Activated CD8-positive, alpha-beta memory T cell treated with anti-CD3 and anti-CD28 coated beads, Interleukin-2, amount 50 U/mL, for 48 hours (primary cell): ENCODE measurements at regions not wholly inside any gene's neighbourhood (a gene's known extent, or its start where the extent isn't known, plus 50 kb on each side); places are given as distances from the start of the nearest gene placed in this dataset.

Experiments
- DNase-seq: peaks from one replicate; pipeline ENCODE4 v3.0.0-alpha.2; 2020

DNA sequence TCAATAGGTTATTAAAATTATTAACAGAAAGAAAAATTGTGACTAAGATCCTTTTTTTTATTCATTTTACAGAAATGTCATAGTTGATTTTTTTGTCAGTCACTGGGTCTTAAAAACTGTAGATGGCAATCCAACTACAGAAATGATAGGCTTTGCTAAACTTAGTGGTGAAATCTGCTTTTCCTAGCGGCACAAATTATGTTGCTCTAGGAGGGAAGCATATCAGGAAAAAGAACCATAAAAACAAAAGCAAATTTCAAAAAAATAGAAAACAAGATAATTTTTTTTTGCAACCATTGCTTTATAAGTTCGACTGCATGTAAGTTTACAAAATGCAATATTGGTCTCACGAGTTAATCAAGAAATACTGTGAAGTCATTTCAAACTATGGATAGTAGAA, 443.5 kb upstream of the IGFBP7 start:
- no peak for DNase-seq

DNA sequence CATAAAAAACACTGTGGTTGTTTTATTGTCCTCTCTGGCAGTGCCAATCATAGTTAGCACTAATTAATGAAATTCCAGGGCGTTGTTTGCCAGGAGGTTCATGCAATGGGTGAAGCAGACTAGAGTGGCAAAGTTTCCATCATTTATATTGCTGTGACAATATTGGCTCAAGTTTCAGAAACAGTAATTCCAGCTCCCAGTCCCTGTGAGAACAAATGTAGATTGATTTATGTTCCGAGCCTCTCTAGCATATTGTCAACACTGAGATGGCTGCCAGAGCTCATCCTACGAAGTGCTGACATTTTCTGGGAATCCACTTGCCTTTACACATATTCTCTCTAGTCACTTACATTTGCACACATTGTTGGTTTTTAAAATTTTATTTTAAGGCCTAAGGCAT, 440.0 kb upstream of the IGFBP7 start:
- DNase-seq = no peak

DNA sequence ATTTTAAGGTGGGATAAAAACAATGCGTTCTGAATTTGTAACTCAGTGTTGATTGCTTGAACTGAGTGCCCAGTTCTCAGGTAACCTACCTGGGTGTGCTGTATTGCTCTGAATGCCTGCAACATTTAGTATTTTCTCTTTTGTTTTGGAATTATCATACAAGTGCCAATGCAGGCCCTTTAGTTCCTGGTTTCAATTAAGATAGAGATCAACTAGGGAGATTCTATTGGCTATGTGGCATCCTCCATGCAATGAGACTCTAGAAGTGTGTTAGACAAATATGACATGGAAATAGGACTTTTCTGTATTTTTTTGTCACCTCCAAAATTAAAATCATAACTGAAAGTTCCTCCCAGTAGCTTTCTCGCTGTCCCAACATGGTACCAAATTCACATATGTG, 438.7 kb upstream of the IGFBP7 start:
- no peak for DNase-seq

DNA sequence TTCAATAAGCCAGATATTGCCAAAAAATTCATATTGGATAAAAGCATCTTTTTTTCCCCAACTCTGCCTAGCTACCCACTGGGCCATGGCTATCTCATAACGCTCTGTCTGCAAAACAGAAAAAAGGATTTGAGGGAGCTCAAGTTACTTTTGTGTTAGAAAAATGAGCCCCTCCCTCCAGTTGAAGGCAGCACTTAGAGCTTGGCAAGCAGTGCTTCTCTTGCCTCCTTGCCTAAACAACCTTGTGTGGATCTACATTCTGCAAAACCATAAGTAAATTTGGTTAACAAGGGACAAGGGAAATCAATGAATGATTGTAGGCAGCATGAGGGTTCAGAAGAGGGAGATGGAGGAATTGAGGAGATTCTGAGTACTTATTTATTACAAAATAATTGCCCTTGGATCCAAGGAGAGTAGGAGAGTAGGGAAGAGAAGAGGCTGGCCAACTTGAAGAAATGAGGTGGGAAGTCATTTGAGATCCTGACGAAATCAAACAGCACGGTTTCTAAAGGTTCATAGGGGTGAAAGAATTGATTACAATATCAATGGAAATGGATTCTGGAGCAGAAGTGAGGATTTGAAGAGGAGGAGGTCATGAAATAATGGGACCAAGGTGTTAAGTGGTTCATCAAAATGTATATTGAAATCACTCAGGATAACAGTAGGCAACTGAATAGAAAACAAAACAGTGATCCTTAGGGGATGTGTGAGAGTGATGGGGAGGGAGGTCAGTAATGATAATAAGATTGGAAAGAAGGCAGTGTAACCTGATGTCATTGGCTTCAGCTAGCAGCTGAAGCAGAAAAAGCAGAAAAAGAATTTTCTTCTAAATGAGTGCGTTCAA, 434.8 kb upstream of the IGFBP7 start:
- DNase-seq = no peak

DNA sequence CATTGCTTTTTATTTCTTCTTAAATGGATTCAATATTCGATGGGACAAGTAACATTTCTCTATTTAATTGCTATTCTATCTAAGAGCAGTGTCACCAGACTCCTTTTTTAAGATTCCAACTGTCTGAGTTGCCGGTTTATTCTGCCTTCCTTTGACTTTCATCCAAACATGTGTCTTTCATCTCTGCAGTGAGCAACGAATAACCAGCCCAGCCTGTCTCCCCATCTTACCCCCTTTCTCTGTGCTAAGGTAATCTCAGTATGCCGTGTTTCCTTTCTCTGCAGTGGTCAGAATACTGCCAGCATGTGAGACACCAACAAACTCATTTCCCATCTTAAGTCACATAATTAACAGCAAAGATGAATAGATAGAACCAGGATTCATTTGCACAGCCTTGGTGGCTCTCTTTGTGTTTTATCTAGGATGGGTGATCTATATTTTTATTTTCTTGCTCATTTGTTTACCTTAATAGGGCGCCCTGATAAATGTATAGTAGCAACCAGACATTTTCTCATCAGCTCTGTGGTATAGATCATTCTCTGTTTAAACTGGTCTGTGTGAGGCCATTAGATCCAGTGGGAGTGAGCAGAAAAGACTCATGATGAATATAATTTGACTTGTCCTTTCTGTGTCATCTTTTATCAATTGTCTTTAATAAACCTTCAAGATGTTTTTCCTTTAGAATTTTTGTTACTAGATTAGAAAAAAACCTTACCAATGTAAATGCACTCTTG, 394.8 kb upstream of the IGFBP7 start:
- no peak for DNase-seq

DNA sequence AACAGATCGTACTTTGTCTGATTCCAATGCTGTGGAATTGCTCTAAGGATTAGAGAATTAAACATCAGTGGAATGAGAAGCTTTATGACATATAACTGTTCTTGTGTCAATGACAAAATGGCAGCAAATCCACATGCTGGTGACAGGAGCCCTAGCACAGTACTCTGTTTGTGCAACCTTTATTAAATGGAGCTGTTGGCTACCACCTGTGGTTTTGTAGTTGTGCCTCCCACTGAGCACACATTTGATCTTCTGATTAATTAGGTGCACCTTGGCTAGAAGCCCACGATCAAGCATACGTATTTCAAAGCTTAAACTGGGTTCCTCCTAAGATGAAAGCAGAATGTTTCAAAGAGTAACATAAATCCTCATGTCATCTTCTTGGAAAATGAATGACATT, 394.0 kb upstream of the IGFBP7 start:
- no peak for DNase-seq

DNA sequence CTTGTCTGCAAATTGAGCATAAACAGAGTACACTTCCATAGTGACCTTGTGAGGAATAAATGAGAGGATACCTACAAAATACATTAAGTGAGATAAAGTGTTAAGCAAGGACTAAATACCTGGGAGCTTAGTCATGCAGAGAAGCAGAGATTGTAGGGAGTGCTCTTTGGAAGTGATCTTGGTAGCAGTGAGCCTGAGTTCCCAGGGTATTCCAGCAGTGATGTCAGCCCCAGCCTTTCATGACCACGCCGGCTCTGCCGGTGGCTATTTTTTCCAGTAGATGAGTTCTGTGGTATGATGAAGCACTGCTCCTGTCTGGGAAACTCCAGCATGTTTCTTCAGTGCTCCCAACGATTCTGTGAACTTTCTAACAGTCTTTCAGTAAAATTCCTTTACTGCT, 391.5 kb upstream of the IGFBP7 start:
- no peak for DNase-seq

DNA sequence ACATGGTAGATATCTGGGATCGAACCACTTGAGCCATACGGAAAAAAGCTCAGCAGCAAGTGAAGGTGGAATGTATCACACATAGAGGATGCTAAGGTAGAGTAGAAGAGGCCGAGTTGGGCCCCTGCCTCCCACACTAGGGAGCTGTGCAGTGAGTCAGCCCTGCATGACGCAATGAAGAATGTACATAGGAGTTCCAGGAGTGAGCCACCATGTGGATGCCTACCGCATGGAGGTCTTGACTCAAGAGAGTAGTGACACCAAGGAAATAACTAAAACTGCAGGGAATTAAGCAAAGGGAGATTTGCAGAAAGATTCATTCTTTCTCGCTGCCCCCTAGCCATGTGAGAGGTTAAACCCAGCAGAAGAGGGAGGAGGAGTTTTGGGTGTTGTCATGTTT, 389.6 kb upstream of the IGFBP7 start:
- no peak for DNase-seq

DNA sequence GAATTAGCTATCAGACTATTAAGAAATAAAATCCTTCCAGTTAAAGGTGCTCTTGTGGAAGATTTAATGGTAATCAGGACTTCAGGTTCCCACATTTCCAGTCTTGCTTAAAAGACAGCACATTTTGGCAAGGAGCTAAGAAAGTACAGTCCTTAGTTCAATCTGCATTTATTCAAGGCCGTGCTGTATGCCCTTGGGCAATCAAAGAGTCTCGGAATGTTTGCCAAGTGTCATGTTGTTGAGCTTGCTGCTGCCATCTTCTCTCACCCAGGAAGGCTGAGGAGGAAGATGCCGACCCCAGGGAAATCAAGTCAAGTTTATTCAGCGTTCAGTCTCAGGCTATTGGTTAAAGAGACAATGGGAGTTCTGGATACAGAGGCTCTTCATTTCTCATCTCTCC, 388.1 kb upstream of the IGFBP7 start:
- DNase-seq = no peak

DNA sequence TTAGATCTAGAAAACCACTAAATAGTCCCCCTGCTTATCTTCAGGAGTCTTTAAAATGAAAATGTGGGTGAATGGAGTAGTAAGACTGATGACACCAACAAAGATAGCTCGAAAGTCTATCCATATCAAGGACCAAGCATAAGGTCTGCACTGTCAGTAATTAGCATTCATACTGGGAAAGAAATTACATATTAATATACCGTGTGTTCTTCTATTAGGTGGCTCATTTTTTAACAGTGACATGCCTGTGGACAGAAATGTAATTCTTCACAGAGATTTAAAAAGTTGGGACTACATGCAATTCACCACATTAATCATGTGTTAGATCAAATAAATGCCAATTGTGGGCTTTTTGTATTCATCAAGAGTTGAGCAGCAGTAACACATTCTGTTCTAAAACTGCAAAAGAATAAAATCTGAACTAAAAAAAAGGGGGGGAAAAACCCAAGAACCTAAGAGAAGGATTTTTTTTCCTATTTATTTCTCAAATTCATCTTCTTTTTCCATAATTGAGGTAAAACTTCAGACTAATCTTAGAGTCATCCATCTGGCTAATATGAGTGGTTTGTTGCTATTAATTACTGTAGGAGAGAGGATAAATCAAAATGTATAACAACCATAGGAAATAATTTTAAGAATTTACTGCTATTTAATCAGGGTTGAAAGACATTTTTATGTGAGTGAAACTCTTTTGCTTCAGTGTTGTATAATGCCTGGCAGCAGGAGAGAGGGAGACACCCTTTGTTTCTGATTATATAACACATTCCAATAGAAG, 386.7 kb upstream of the IGFBP7 start:
- DNase-seq = no peak

DNA sequence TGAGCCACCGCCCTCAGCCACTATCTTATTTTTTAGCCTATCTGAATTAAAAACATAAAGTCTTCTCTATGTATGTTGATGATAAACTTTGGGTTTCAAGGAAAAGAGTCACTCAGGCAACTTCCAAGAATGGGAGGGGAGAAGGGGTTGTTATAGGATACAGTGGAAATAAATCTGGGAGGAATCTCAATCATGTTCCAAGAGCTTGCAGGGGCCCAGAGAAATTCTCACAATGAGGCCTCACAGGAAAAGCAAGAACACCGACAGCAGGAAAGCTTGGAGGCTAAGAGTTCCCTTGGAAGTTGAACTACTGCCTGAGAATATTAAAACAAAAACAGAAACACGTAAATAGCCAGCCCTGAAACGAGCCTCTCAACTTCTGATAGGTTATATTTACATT, 384.6 kb upstream of the IGFBP7 start:
- no peak for DNase-seq

DNA sequence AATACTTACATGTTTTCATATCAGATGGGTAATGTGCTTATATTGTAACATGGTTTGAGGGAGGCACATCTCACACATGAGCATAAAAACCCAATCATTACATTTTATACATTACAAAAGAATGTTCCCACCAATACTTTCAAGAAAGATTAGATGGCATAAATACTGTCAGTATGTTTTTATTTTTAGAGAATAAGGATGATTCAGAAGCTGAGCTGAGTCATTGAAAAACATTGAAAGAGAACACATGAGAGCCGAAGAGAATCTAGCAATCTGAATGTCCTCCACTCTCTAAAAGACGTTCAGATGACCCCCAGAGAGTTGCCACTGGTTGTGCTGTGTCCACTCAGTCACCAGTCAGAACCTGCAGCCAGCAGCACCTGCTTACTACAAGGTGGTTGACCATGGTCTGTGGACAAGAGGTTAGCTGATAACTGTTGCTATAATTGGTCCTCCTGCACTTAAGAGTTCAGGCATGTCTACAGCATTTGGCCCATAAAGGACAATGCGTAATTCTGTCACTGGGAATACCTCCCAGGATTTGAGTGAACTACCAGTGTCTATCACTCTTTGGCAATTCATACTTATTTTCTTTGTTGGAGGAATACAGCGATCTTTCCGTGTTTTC, 382.2 kb upstream of the IGFBP7 start:
- no peak for DNase-seq

DNA sequence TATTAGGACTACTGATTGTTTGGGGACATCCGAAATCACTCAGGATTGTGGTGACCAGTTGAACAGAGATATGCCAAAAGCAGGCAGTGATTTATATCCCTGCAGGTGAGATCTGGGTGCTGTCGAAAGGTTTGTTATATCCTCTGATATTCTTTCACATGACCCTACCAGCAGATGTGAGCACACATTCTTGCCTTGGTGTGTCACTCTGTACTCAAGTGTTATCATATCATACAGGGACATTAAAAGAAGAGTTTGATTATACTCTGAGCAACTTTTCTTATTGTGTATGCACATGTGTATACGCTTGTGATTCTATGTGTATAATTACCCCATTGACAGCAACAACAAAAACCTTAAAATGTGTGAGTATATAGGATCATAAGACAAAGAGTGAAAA, 381.2 kb upstream of the IGFBP7 start:
- no peak for DNase-seq

DNA sequence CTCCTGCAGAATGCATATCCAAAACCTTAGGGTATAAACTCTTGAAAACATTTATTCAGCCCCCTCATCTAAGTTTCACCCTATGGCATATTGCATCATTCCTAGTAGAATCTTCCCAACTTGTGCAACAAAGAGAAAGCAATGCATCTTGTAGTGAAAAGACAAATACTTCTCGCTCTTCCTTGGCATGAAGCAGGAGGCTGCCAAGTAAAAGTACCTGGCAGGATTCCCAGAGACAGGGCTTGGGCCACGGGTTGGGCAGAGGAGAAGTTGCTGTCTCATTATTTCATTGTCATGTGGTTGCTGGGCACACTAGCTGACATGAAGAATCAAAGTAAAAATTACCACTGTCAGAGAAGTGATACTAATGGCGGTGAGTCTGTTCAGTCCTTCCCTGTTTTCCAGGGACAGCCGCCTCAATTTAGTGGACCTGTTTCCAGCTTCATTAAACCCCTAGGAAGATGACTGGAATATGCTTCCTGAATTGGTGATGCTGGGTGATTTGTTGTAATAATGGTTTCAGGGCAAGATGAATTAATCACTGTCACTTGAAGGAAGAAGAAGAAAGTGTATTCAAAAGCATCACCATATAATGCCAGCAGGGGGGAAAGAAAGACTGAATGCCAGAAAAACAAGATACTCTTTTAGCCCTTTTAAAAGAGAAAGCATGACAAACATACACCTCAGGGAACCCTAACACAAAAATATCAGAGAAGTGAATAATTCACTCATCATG, 380.5 kb upstream of the IGFBP7 start:
- DNase-seq = no peak

DNA sequence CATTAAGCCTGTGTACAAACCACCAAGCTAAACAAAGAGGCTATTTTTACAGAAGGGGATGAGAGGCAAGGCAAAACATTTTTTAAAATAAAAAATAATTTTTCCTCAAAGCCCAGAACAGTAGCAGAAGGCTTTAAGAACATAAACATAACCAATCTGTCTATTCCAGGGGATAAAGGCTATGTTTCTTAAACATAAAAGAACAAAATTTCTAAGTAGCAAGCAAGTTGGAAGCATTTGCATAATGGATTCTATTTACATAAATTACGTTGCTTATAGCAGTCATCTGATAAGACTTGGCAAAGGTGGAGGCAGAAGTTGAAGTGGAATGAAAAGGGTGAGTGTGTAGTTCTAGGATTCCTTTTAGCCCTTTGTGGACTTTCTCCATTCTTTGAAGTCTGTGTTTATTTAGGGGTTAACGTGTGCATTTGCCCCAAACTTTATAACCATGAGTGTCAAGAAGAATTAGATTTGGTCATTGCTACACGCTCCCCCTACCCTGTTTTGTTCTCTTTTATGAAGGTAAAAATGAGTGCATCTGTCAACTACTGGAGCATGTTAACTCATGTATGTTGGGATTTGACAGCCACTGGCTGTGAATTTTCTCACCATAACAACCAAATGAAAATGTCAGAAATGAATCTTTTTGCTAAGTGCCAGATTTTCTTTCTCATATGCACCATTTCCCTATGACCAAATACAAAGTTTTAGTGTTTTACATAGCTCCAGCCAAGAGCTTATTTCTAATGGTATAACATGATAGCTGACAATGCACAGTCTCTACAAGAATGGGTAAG, 378.4 kb upstream of the IGFBP7 start:
- no peak for DNase-seq

DNA sequence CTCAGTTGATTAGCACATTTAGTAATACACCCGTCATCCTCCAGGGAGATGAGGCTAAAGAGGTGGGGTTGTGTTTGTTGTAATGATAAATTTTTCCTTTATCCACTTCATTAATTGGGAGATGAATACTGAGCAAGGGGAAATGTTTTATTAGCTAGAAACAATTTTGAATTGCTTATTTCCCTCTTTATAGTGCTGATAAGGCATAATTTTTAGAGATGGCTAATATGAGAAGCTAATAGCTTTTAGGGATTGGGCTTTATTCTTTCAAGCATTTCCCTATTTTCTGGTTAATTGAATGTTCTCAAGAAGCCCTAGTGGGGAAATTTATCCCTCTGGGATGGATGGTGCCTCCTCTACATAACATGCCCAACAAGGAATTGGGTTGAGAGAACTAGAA, 365.2 kb upstream of the IGFBP7 start:
- no peak for DNase-seq

DNA sequence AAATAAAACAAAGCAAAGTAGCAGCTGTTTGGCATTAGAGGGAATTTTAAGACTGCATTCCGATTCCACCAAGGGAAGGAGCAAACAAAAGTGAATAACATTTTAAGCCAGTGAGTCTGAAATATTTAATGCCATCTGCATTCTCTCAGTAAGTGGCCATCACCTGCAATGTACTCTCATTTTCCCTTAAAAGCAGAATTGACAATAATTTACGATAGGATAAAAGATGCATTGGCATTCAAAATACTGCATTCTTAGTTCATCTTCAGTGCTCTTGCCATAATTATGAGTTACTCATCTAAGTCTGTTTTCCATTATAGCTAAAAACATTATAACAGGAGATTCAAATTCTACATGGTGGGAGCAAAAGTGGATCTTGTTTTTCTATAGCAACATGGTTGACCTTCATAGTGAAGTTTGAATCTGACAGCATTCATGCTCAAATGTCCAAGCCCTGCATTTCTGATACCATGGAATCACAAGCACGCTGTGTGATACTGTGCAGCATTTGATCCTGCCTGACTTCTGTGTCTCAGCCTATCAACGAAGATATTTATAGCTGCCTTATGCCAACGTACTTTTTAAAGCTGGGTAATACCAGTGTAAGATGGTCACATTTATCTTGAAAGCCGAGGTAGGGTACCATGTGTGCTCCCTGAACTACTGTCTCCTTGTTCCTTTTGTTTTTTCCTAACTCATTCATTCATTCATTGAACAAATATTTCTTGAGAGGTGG, 355.3 kb upstream of the IGFBP7 start:
- no peak for DNase-seq

DNA sequence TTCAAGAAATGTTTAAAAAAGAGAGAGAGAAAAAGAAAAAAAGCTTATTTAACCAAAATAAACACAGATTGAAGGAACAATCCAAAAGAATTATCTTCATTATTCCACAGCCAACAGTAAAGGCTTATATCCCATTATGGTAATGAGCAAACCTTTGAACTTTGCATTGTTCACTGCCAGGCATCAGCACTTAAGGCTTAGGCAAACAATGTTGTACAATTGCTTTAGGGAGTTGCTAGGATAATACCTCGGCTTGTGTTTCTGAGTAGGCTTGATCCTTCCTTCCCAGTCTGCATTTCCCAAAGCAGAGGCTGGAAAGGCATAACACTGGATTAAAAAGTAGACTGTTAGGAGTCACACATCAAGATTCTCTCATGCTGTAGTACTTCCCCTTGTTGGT, 352.7 kb upstream of the IGFBP7 start:
- DNase-seq = no peak

DNA sequence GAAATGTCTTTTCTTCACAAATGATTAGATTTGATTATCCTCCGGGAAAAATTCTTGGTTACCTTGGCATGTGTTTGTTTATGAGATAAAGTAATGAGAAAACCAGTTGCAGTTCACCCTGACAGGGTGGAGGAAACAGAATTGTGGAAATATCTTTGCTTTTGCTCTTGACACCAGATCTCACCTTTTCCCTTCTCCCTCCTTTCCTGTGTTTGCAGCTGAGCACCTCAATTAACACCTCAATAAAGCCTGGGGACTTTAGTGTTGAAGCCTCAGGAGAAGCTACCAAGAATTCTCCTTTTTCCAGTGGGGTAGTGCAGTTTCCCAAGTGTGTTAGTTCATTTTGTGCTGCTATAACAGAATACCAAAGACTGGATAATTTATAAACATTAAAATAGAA, 350.8 kb upstream of the IGFBP7 start:
- no peak for DNase-seq

DNA sequence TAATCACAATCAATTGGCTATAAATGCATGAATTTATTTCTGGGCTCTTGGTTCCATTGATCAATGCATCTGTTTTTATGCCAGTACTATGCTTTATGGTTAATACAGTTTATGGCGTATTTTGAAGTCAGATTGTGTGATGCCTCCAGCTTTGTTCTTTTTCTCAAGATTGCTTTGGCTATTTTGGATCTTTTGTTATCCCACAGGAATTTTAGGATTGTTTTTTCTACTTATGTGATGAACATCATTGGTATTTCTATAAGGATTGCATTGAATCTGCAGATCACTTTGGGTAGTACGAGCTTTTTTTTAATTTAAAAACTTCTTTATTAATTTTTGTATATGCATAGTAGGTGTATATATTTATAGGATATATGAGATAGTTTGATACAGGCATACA, 338.7 kb upstream of the IGFBP7 start:
- no peak for DNase-seq

DNA sequence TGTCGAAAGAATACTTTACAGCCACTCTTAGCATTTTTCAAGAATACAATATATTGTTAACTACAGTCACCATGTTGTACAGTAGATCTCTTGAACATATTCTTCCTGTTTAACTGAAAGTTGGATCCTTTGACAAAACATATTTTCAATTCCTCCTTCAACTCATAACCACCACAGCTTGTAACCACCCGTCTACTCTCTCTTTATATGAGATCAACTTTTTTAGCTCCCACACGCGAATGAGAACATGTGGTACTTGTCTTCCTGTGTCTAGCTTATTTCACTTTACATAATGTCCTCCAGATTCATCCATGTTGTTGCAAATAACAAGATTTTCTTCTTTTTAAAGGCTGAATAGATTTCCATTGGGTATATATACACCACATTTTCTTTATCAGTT, 338.3 kb upstream of the IGFBP7 start:
- DNase-seq = no peak
